GM19240 (cell line): ENCODE measurements at regions not wholly inside any gene's neighbourhood (a gene's known extent, or its start where the extent isn't known, plus 50 kb on each side); places are given as distances from the start of the nearest gene placed in this dataset.
"Not testable (repeated sequence)": the region's sequence is repeated elsewhere in the genome, so short reads cannot be mapped to it uniquely, and the experiment has no call there.

Source experiments
- DNase-seq: peaks from one replicate; pipeline ENCODE4 v3.0.0; 2011; ENCODE audit warnings: low spot score; ENCODE audit not compliant: insufficient read length

DNA sequence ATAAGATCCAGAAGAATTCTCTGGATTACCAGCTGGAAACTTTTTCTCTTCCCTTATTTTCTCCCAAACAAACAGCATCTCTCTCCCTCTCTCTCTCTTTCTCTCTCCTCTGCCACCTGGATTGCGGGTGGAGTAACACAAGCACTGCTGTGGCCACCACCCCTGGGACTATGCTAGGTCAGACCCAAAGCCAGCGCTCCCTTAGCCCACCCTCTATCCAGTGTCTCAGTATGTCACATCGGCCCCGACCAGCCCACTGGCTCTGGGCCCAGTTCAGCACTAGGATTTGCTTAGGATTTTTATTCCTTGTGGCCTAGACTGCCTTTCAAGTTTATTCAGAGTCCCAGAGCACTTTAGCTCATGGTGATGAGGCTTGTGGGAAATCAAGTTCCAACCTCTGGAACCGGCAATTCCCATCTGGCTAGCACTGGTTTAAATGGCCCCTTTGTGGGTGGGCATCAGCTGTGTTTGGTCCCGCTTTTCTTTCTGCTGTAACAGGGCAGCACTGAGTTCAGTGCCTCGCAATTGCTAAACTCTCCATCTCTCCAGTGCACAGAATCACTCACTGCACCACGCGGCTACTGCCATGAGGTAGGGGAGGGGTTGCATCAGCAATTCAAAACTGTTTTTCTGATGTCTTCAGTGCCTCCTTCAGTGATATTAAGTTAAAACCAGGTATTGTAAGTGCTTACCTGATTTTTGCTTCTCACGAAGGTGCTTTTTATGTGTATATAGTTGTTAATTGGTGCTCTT, 1623.1 kb downstream of the SLITRK5 start:
- DNase-seq, result no peak

DNA sequence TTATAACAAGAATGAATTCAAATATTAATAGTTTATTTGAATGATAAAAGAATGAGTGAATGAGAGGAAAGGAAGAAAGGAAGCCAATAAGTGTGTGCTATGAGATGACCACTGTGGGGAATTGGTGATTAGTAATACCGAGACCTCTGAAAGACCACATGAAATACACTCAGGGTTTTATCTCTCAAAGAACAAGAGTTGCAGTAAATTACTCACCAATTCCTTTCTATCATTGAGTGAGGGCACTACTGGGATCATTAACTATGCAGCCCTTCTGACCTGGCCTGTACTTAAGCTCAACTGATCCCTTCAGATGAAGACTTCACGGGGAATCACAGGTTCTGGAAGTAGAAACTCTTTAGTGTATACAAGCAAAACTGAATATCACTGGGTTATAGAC, 1636.1 kb downstream of the SLITRK5 start:
- DNase-seq, result no peak

DNA sequence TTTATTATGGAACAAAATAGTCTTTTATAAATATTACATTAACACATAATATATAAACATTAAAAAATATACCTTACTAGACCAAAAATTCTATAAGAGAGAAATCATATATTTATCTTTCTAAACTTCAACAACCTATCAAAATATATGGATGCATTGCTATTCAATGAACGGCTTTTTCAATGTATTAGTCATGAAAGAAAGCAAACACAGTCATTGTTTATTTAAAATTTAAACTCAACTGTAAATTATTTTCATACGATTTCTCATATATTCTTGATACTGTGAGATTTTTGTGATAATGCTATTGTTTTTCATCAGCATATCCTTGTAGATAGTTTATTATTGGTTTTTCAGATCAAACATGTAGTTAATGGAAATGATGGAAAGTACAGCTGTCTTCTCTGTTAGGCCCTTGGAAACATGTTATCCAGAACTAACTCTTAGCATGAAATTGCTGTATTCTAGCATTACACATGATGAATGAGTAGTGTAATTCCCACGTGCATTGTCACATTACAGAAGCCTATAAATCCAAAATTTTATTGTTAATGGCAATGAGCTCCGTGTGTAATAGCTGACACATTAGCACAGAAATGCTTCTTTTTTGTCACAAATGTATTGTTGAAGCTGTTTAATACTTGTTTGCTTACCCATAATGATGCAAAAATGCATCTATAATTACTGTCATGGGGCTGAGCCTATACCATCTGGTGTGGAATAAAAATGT, 1639.9 kb downstream of the SLITRK5 start:
- DNase-seq, result no peak

DNA sequence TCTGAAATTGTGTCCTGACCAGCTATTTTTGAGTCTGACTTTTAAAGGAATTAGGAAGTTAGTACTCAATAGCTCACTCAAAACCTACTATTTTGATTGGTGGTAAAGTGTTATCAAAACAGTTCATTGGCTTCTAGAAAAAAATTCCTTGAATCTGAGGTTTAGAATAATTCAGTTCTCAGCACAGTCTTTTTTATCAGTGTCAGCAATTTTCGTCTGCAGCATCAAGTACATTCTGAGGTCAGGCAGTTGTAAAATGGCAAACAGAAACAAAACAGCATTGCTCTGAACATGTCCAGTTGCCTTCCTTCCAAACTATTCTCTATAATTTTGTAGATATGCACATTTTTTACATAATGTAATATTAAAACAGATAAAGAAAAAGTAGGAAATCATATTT, 1644.1 kb downstream of the SLITRK5 start:
- no peak for DNase-seq

DNA sequence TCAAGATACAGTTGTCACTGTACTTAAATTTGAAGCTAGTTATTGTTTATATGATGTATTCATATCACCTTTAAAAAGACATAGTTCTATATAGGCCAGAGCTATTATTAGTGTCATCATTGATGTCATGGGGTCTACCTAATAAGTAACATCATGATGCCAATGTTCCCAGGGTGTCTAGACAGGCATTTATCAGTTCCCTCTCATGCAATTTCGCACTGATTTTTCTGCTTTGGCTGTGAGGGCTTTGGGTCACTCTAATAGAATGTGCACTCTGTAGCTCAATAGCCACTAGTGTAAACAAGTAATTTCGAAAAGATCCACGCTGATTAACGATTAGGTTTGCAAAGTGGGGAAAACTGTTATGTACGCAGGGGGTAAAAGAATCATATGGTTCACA, 1651.3 kb downstream of the SLITRK5 start:
- DNase-seq, result no peak

DNA sequence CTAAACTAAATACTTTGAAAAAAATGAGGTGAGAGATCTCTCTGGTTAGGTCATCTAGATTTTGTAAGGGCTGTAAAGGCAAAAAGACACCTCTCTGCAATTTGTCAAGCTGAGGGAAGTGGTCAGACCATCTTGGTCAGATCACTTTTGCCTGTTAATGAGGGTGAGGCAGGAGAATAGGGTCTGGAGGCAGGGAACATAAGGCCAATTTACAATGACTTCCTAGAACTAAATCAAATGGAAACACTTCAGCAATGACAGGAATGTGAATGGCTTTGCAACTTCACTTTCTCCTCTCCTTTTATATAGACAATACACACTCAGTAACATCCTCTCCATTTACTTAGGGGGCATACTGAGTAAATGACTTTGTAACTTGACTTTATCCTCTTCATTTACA, 1653.4 kb downstream of the SLITRK5 start:
- no peak for DNase-seq

DNA sequence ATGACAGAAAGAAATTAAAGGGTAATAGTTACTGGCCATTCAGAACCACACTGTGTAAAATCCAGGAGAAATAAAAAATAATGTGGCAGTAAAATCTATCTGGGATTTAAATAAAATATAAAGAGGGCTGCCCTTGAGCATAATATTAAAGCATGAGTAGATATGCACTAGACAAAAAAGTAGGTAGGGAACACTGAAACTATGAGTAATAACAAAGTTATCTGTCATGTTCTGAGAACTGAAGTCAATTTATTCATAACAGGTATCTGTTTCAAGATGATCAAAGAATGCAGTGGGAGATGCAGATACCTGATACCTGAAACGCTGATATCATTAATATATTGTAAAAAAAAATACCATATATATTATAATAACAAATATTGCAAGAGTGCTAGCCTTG, 1672.0 kb downstream of the SLITRK5 start:
- DNase-seq, result no peak

DNA sequence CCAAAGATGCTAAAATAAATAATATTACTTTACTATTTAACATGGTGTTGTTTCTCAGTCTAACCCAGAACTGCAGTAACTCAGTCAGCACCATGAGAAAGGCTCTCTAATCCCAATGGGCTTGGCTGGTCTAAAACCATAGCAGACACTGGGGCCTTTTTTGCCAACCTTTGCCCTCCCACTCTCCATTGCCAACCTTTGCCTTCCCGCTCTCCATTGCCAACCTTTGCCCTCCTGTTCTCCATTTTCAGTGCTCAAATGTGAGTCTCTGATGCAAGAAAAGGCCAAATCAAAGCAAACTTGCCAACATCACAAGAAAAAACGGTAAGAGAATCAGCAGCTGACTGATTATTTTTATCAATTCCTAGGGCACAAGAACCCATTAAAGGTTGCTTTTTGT, 1681.2 kb downstream of the SLITRK5 start:
- DNase-seq, result no peak

DNA sequence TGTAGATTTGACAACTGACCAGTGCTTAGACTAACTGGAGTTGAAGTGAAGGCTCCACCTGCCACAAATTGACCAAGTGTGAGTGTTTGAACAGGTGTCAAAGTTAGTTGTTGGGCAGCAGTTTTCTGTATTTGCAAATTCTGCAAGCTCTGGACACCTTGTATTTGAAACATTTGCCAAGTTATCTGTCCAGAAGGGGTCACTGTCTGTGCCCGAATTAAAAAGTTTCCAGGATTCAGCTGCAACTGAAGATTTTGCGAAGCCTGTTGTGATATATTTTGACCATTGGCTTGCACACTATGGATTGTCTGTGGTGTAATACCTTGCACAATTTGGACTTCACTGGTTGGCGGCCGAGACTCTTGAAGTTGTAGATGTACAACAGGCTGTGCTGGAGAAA, 1690.7 kb downstream of the SLITRK5 start:
- DNase-seq, result no peak

DNA sequence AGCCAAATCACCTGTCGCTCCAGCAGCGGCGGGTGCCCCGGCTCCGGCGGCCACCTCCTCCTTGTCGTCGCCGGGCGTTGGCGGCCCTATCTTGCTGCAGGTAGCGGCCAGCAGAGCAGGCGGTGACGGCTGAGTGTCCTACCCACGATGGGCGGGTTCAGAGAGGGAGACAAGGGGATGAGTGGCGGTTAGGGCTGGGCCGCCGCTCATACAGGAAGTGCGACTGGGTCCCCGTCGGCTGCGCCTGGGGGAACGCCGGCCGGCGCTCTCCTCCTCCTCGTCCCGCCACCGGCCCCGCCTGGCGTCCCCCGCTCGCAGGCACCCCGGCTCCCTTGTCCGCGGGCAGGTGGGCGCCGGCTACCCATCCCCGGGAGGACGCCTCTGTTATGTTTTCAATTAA, 1692.0 kb downstream of the SLITRK5 start:
- DNase-seq, result no peak

DNA sequence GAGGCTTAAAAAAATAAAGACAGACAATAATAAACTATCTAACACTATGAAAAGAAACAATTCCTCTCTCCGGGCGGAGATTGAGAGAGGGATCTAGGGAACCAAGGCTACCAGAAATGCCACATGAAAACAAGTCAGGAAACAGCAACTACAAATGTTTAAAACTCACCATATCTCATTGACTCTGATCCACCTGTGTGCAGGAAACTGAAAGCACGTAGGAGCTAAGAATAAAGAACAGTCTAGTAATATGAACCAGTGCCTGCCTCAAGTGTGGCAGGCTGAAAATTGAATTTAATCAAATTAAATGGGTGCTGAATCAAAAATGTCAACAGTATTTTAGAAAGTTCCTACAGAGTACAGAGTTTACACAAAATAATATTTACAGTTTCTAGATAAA, 1701.0 kb downstream of the SLITRK5 start:
- no peak for DNase-seq

DNA sequence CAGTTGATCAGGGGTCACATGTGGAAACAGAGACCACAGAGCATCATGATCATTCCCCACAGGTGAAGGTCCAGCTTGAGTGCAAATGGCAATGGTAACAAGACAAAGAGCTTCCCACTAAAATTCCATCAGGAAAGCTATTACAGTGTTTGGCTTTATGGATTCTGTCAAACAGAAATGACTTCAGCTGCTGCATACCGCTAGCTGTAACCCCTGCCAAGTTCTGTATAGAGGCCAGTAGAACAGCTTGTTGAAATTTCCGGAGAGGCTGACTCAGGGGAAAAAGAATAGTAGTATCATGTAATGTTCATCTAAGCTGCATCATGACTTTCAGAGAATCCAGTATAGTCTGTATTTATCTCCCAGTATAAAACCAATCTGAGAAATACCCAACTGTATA, 1704.7 kb downstream of the SLITRK5 start:
- DNase-seq, result no peak

DNA sequence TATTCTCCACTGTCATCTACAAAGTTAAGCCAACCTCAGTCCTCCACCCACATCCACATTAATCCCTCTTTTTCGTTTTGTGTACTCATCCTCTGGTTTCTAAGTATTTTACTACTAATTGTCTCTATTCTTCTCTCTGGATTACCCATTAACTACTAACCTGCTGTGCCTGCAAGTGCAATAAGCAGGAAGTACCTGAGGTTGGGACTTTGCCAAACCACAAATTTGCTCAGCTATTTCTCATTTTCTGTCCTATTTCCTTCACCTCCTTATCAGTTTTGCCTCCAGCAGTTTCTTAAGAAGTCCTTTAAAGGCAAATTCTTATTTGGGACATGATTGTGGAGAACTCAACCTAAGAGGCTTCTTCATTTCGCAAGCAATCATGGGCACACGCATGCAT, 1708.9 kb downstream of the SLITRK5 start:
- no peak for DNase-seq

DNA sequence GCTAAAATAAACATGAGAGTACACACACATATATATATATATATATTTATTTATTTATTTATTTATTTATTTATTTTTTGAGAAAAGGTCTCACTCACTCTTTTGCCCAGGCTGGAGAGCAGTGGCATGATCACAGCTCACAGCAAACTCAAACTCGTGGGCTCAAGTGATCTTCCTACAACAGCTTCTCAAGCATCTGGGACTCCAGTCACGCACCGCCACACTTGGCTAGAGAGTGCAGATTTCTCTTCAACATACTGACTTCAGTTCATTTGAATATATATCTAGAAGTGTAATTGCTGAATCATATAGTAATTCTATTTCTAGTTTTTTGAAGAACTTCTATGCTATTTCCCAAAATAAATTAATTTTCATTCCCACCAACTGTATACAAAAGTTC, 1711.8 kb downstream of the SLITRK5 start:
- no peak for DNase-seq

DNA sequence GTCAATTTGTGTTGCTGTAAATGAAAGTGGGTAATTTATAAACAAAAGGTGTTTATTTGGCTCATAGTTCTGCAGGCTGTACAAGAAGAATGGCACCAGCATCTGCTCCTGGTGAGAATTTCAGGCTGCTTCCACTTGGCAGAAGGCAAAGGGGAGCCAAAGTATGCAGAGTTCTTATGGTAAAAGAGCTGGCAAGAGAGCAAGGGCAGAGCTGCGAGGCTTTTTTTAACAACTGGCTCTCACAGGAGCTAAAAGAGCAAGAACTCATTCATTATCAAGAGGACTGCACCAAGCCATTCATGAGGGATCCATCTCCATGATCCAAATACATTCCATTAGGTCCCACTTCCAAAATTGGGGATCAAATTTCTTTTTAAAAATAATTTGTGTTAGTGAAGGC, 1712.7 kb downstream of the SLITRK5 start:
- DNase-seq, result no peak

DNA sequence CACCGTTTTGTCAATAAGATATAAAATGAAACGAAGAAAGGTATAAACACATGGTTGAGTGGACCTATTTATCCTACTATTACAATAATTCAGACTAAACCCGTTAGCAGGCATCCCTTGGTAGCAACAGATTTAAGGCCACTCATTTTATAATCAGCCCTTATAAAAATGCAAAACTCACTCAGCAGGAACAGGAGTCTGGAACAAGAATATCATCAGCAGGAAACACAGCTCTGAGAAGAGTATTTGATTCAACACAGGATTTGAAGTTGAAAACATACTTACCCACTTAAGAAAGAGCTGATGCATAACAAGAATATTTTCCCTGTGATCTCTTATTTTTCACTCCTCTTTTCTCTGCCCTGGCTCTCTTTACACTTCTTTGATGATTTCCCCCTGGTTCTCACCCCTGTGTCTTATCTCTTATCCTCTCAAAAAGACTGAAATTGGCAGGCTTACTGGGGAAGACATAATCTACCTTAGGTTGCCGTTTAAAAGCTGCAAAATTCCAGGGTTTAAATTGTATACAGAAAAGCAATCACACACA, 1722.7 kb downstream of the SLITRK5 start:
- DNase-seq, result no peak

DNA sequence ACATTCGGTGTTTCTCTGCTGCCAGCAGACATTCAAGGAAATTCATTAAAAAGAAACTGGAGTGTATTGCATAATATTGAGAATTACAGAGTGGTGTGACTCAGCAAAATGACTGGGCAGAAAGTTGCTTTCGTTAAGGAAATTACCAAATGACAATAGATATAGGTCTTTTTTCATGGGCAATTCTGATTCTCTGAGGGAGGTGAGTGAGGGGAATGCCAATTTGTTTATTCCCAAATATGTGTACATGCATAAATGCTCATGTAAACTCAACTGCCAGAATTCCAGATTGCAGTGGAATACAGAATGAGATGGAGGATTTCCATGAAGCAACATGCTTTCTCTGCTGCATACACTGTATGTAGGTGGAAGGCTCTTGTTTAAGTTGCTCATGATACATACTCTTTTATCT, 1730.1 kb downstream of the SLITRK5 start:
- no peak for DNase-seq

DNA sequence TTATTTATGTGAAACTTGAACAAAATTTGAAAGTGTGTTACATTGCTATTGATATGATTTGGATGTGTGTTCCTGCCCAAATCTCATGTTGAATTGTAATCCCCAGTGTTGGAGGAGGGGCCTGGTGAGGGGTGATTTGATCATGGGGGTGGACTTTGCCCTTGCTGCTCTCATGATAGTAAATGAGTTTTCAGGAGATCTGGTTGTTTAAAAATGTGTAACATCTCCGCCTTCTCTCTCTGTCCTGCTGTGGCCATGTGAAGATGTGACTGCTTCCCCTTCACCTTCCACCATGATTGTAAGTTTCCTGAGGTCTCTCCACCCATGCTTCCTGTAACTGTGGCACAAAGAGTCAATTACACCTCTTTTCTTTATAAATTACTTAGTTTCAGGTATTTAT, 1731.0 kb downstream of the SLITRK5 start:
- DNase-seq, result no peak

DNA sequence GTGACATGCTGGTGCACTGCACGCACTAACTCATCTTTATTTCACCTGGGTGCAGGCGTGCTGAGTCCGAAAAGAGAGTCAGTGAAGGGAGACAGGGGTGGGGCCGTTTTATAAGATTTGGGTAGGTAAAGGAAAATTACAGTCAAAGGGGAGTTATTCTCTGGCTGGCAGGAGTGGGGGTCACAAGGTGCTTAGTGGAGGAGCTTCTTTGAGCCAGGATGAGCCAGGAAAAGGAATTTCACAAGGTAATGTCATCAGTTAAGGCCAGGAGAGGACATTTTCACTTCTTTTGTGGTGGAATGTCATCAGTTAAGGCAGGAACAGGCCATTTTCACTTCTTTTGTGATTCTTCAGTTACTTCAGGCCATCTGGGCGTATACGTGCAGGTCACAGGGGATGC, 1734.9 kb downstream of the SLITRK5 start:
- not testable (repeated sequence) for DNase-seq

DNA sequence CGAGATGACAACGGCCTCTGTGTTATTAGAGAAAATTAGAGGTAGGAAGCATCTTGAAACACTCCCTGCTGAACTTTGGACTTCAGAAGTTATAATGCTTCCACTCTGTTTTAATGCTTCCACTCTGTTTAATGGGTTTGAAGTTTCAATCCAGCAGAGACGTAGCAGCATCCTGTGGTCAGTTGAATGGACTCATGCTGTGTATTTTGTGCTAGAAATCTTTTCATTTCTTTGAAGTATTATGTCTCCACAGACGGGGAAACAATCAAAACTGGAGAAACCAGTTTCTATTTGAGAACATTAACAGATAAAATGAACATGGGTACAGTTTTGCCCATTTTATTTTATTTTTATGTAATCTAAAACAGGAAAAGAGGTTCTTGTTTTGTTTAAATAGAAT, 1736.2 kb downstream of the SLITRK5 start:
- no peak for DNase-seq

DNA sequence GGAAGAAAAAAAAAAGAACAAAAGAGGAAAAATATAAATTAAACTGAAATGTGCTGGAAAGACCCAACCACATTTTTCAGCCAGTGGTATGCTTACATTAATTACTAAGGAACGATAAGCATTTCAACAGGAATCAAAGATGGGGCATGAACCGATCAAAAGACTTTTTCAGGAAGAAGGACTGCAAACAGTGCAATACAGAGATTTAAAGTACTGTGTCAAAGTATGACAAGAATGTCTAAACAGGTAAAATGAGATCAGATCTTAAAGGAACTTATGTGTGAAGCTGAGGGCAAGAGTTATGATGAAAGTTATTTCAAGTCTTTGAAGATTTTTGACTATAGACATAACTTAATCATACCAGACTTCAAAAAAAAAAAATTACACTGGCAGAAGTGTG, 1761.8 kb downstream of the SLITRK5 start:
- DNase-seq, result no peak

DNA sequence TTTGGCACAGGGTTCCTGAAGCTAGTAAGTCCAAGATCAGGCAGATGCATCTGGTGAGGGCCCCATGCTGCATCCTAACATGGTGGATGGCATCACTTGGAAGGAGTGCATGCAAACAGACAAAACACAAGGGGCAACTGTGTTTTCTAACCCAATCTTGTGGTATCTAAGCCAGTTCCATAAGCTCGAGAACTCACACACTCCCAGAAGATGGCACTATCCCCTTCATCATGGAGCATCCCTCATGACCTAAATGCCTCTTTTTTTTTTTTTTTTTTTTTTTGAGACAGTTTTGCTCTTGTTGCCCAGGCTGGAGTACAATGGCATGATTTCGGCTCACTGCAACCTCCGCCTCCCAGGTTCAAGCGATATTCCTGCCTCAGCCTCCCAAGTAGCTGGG, 1763.5 kb downstream of the SLITRK5 start:
- not testable (repeated sequence) for DNase-seq

DNA sequence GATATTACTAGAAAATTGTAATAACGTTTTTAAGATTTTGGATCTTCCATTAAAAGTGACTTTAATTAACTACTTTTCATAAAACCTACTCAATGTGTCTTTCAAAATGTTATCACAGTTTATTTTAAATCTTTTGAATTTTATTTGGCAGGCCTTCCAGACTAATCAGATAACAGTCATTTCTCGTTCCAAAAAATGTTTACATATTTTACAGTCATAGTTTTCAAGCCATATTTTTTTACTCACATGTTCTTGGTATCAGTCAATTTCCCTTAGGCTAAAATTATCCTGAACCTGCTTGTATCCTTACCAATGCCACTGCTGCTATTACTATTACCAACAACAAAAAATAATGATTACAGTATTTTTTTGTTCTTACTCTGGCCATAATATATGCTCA, 1783.5 kb downstream of the SLITRK5 start:
- DNase-seq, result no peak
